Colonic mucosa (tissue), 4 donors: ENCODE measurements at regions not wholly inside any gene's neighbourhood (a gene's known extent, or its start where the extent isn't known, plus 50 kb on each side); places are given as distances from the start of the nearest gene placed in this dataset.

Experiments
- DNase-seq: peaks from one replicate; pipeline ENCODE4 v3.0.0-alpha.2; 2020
- H3K27ac ChIP-seq: fragments of 200-600 bp; one replicate; pipeline ENCODE4 v1.8.0; 2021
- H3K27me3 ChIP-seq: fragments of 200-600 bp; one replicate; pipeline ENCODE4 v1.8.0; 2021
- H3K36me3 ChIP-seq: fragments of 200-600 bp; one replicate; pipeline ENCODE4 v1.8.0; 2021
- H3K4me1 ChIP-seq: fragments of 200-600 bp; one replicate; pipeline ENCODE4 v1.8.0; 2021; ENCODE audit warnings: mild to moderate bottlenecking
- H3K4me3 ChIP-seq: fragments of 200-600 bp; one replicate; pipeline ENCODE4 v1.8.0; 2021
- H3K9ac ChIP-seq, 2 donors: one replicate each; pipeline ENCODE4 v1.7.0; 2013; ENCODE audit warnings: control low read depth in 2 of 2, low read depth in 2 of 2, low read length in 2 of 2
- H3K9me3 ChIP-seq: fragments of 200-600 bp; one replicate; pipeline ENCODE4 v1.8.0; 2021
- CTCF ChIP-seq: fragments of 200-600 bp; IDR thresholded peaks from one replicate; pipeline ENCODE4 v1.8.0; 2022; ENCODE audit warnings: antibody characterized with exemption, mild to moderate bottlenecking
- intact Hi-C: fragments of 100-400 bp; cut with DNase I; formaldehyde crosslinking; loops from one replicate; pipeline ENCODE4 v1.14.1; 2022
- donor health status: healthy.
- donor health status: DM: no; HTN: no; CAD: no.
- donor health status: DM: no; HTN: no; CAD: no.

DNA sequence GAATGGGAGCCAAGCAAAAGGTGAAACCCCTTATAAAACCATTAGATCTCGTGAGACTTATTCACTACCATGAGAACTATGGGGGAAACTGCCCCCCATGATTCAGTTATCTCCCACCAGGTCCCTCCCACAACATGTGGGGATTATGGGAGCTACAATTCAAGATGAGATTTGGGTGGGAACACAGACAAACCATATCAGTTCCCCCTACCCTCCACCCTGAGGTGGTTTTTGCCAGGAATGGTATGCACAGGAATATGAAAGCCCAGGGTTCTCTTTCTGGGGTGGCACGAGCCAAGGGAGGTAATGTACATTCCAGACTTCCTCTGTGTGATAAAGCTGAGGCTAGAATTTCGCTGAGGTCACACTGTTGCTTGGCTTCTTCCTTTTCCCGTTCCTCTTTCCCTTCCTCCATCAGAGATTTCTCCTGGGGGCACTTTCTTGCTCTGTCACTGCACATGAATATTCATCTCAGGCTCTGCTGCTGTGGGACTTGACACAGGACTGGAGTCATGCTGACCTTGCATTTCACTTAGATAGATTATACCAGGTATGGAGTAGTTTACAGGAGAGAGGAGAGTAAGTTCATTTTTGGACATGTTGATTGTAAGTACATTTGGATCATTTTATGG is 347.0 kb upstream of the MTPN start:
- intact Hi-C loops, result no loop called here
- TF ChIP-seq CTCF, result no peak
- Histone ChIP-seq H3K27me3 (no peaks in the 10 kb centered on the region), H3K4me1 (no peaks in the 10 kb centered on the region), H3K9me3 (no peaks in the 10 kb centered on the region), H3K9ac (no peak overlapping the region), H3K36me3 (no peaks in the 10 kb centered on the region), H3K4me3 (no peak overlapping the region), H3K27ac (no peak overlapping the region)
- DNase-seq, result no peak

GRCh38 chr7:136312592-136312991 is 335.4 kb upstream of the MTPN start:
- Histone ChIP-seq H3K4me1 (no peaks in the 10 kb centered on the region), H3K36me3 (no peaks in the 10 kb centered on the region), H3K4me3 (no peak overlapping the region), H3K9me3 (no peaks in the 10 kb centered on the region), H3K9ac (no peak overlapping the region), H3K27me3 (no peaks in the 10 kb centered on the region), H3K27ac (no peak overlapping the region)
- intact Hi-C loops, result no loop called here
- DNase-seq, result no peak
- TF ChIP-seq CTCF, result no peak

DNA sequence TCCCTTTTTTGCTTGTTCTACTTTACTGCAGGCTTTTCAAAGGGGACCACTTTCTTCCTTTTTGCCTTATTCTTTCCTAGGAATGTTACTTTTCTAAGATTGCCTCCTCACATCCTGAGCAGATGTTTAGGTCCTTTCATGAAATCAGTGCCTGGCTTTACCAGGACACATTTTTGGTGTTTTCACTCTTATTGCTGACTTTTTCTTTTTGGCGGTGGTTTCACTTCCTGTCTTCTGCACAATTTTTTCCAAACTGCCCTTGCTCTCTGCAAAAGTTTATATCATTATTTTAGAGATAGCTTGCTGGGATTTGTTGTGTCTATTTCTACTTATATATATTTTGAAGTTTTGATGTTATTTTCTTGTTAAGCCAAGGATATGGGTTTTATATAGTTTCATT is 332.2 kb upstream of the MTPN start:
- TF ChIP-seq CTCF, result no peak
- intact Hi-C loops, result no loop called here

GRCh38 chr7:136308230-136308629 is 331.1 kb upstream of the MTPN start:
- no peak for DNase-seq
- no peak overlapping the region for H3K9ac ChIP-seq
- H3K36me3 ChIP-seq, result no peaks in the 10 kb centered on the region
- no peaks in the 10 kb centered on the region for H3K9me3 ChIP-seq
- H3K27ac ChIP-seq, result no peak overlapping the region
- intact Hi-C loops, result no loop called here
- no peak overlapping the region for H3K4me3 ChIP-seq
- H3K4me1 ChIP-seq, result no peaks in the 10 kb centered on the region
- no peak for TF ChIP-seq CTCF
- no peaks in the 10 kb centered on the region for H3K27me3 ChIP-seq

More for the DNA sequence above, 332.2 kb upstream of the MTPN start:
- Histone ChIP-seq H3K4me3 (no peak overlapping the region), H3K27me3 (no peaks in the 10 kb centered on the region), H3K36me3 (no peaks in the 10 kb centered on the region), H3K27ac (no peak overlapping the region), H3K9ac (no peak overlapping the region), H3K4me1 (no peaks in the 10 kb centered on the region), H3K9me3 (no peaks in the 10 kb centered on the region)
- no peak for DNase-seq

- TF ChIP-seq CTCF, result no peak
- DNase-seq, result no peak
- Histone ChIP-seq H3K4me3 (no peak overlapping the region), H3K9ac (no peak overlapping the region), H3K9me3 (no peaks in the 10 kb centered on the region), H3K27ac (no peak overlapping the region), H3K4me1 (no peaks in the 10 kb centered on the region), H3K27me3 (no peaks in the 10 kb centered on the region), H3K36me3 (no peaks in the 10 kb centered on the region)
- intact Hi-C loops, result no loop called here
Measured at GRCh38 chr7:136303162-136303561, 326.0 kb upstream of the MTPN start.
